Mesenchymal stem cell (in vitro differentiated cells and primary cell): ENCODE measurements at regions not wholly inside any gene's neighbourhood (a gene's known extent, or its start where the extent isn't known, plus 50 kb on each side); places are given as distances from the start of the nearest gene placed in this dataset.
"Not testable (repeated sequence)": the region's sequence is repeated elsewhere in the genome, so short reads cannot be mapped to it uniquely, and the experiment has no call there.

ENCODE experiments used
- DNase-seq: peaks from one replicate; pipeline ENCODE4 v3.0.0-alpha.2; 2013
- H2AFZ ChIP-seq: one replicate; pipeline ENCODE4 v1.6.1; 2013; ENCODE audit warnings: low read depth, mild to moderate bottlenecking, control low read depth, inconsistent platforms, low read length, moderate library complexity
- H2AK5ac ChIP-seq: 2 replicates; pipeline ENCODE4 v1.6.1; 2013; ENCODE audit warnings: low read length, moderate library complexity, mild to moderate bottlenecking, inconsistent platforms; ENCODE audit not compliant: severe bottlenecking
- H2BK120ac ChIP-seq: one replicate; pipeline ENCODE4 v1.6.1; 2013; ENCODE audit warnings: low read depth, mild to moderate bottlenecking, inconsistent platforms, low read length, moderate library complexity
- H2BK12ac ChIP-seq, 2 experiments: one replicate each; pipeline ENCODE4 v1.6.1; 2013; ENCODE audit warnings: inconsistent platforms in 2 of 2, low read length in 2 of 2, mild to moderate bottlenecking in 2 of 2, moderate library complexity in 2 of 2, control low read depth in 1 of 2
- H2BK15ac ChIP-seq: one replicate; pipeline ENCODE4 v1.6.1; 2013; ENCODE audit warnings: mild to moderate bottlenecking, low read depth, inconsistent platforms; ENCODE audit not compliant: poor library complexity, severe bottlenecking
- H2BK5ac ChIP-seq: 2 replicates; pipeline ENCODE4 v1.6.1; 2013; ENCODE audit warnings: low read depth, mild to moderate bottlenecking, low read length, control low read depth, inconsistent platforms; ENCODE audit not compliant: poor library complexity, severe bottlenecking
- H3K14ac ChIP-seq, 2 experiments: one replicate each; pipeline ENCODE4 v1.6.1; 2013; ENCODE audit warnings: inconsistent platforms in 2 of 2, low read length in 2 of 2, control low read depth in 1 of 2, mild to moderate bottlenecking in 1 of 2, moderate library complexity in 1 of 2
- H3K18ac ChIP-seq, 2 experiments: one replicate each; pipeline ENCODE4 v1.6.1; 2013; ENCODE audit warnings: inconsistent platforms in 2 of 2, low read length in 2 of 2, control low read depth in 1 of 2, low read depth in 1 of 2, mild to moderate bottlenecking in 1 of 2
- H3K23ac ChIP-seq, 2 experiments: one replicate each; pipeline ENCODE4 v1.6.1; 2013; ENCODE audit warnings: inconsistent platforms in 2 of 2, low read length in 2 of 2, mild to moderate bottlenecking in 2 of 2, moderate library complexity in 2 of 2, control low read depth in 1 of 2
- H3K27ac ChIP-seq: 2 replicates; pipeline ENCODE4 v1.5.1; 2013; ENCODE audit warnings: mild to moderate bottlenecking, moderate library complexity, low read length, control low read depth, inconsistent platforms; ENCODE audit not compliant: poor library complexity, severe bottlenecking
- H3K27me3 ChIP-seq, 2 experiments: 2 replicates each; pipeline versions ENCODE4 v1.6.1 to v1.7.0; 2013; ENCODE audit warnings: low read length in 2 of 2, mild to moderate bottlenecking in 2 of 2, moderate library complexity in 2 of 2, control low read depth in 1 of 2, inconsistent platforms in 1 of 2; ENCODE audit not compliant: control insufficient read depth in 1 of 2, insufficient read depth in 1 of 2
- H3K36me3 ChIP-seq, 2 experiments: 2 replicates each; pipeline versions ENCODE4 v1.6.1 to v1.7.0; 2013; ENCODE audit warnings: low read length in 2 of 2, control low read depth in 1 of 2, inconsistent platforms in 1 of 2, low read depth in 1 of 2, mild to moderate bottlenecking in 1 of 2; ENCODE audit not compliant: insufficient read depth in 2 of 2, control insufficient read depth in 1 of 2
- H3K4ac ChIP-seq, 2 experiments: one replicate each; pipeline ENCODE4 v1.6.1; 2013; ENCODE audit warnings: inconsistent platforms in 2 of 2, low read length in 2 of 2, mild to moderate bottlenecking in 2 of 2, moderate library complexity in 2 of 2, control low read depth in 1 of 2, low read depth in 1 of 2
- H3K4me1 ChIP-seq: 2 replicates; pipeline ENCODE4 v1.6.1; 2013; ENCODE audit warnings: low read depth, low read length, control low read depth; ENCODE audit not compliant: control insufficient read depth, insufficient read depth
- H3K4me2 ChIP-seq: 2 replicates; pipeline ENCODE4 v1.6.1; 2013; ENCODE audit warnings: low read length, mild to moderate bottlenecking, inconsistent platforms; ENCODE audit not compliant: poor library complexity, severe bottlenecking
- H3K4me3 ChIP-seq, 2 experiments: 2 replicates each; pipeline versions ENCODE4 v1.5.1 to v1.7.0; 2013; ENCODE audit warnings: low read length in 2 of 2, mild to moderate bottlenecking in 2 of 2, control low read depth in 1 of 2, low read depth in 1 of 2; ENCODE audit not compliant: insufficient read depth in 1 of 2
- H3K79me1 ChIP-seq: replicated peaks from 2 replicates; pipeline ENCODE4 v1.6.1; 2013; ENCODE audit warnings: mild to moderate bottlenecking, control low read depth, low read length, inconsistent platforms; ENCODE audit not compliant: poor library complexity, severe bottlenecking
- H3K9ac ChIP-seq: 2 replicates; pipeline ENCODE4 v1.7.0; 2013; ENCODE audit warnings: mild to moderate bottlenecking, low read length, moderate library complexity
- H3K9me3 ChIP-seq: 2 replicates; pipeline ENCODE4 v1.7.0; 2013; ENCODE audit warnings: mild to moderate bottlenecking, low read length; ENCODE audit not compliant: control insufficient read depth
- H4K8ac ChIP-seq: one replicate; pipeline ENCODE4 v1.6.1; 2013; ENCODE audit warnings: inconsistent platforms, mild to moderate bottlenecking, low read length, moderate library complexity
- H4K91ac ChIP-seq: one replicate; pipeline ENCODE4 v1.6.1; 2013; ENCODE audit warnings: mild to moderate bottlenecking, low read length, inconsistent platforms
- WGBS: methylation state at CpG from one replicate; pipeline ENCODE4 v1.1.7; 2013; ENCODE audit warnings: mixed read lengths; 5-methylcytosine and 5-hydroxymethylcytosine counted together

DNA sequence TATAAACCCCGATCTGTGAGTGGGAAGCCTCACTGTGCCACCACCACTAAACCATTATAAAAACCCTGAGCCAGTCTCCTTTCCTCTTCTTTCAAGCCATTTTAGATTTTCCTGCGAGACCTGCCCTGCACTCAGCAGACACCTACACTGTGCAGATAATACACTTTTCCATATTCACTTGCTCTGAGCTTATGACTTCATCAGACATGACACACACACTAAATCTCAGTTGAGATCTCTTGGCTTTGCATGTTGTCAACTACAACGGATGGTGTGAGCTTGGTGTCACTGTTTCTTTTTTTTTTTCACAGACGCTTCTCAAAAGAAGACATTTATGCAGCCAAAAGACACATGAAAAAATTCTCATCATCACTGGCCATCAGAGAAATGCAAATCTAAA is 839.0 kb downstream of the TMEM121 start:
- H4K8ac ChIP-seq, H2AK5ac ChIP-seq, H2AFZ ChIP-seq, H3K27me3 ChIP-seq, H2BK120ac ChIP-seq, H3K4me1 ChIP-seq, H2BK5ac ChIP-seq, H4K91ac ChIP-seq, H3K18ac ChIP-seq, H3K27ac ChIP-seq, H3K79me1 ChIP-seq, H2BK15ac ChIP-seq, H3K4ac ChIP-seq, H3K36me3 ChIP-seq, DNase-seq, H3K4me2 ChIP-seq, H2BK12ac ChIP-seq, H3K9me3 ChIP-seq, H3K14ac ChIP-seq, H3K9ac ChIP-seq, H3K4me3 ChIP-seq, H3K23ac ChIP-seq: not testable (repeated sequence)
- WGBS = 8% methylated on average over 1 of the region's 4 CpGs

DNA sequence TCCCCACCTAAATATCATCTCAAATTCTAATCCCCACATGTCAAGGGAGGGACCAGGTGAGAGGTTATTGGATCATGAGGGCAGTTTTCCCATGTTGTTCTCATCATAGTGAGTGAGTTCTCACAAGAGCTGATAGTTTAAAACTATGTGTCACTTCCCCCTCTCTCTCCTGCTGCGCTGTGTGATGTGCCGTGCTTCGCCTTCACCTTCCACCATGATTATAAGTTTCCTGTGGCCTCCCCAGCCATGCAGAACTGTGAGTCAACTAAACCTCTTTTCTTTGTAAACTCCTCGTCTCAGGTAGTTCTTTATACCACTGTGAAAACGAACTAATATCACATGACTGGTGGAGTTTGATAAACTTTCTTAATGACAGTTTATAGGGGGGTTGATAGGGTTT is 839.5 kb downstream of the TMEM121 start:
- H2BK120ac ChIP-seq, DNase-seq, H3K27ac ChIP-seq, H3K18ac ChIP-seq, H2BK12ac ChIP-seq, H3K4me2 ChIP-seq, H3K36me3 ChIP-seq, H3K79me1 ChIP-seq, H3K4me3 ChIP-seq, H3K23ac ChIP-seq, H2AFZ ChIP-seq, H3K9ac ChIP-seq, H2BK15ac ChIP-seq, H3K27me3 ChIP-seq, H2BK5ac ChIP-seq, H4K91ac ChIP-seq, H3K4me1 ChIP-seq, H3K4ac ChIP-seq, H3K9me3 ChIP-seq, H2AK5ac ChIP-seq, H3K14ac ChIP-seq, H4K8ac ChIP-seq: not testable (repeated sequence)
- 17% methylated on average over 2 of the region's 5 CpGs for WGBS

DNA sequence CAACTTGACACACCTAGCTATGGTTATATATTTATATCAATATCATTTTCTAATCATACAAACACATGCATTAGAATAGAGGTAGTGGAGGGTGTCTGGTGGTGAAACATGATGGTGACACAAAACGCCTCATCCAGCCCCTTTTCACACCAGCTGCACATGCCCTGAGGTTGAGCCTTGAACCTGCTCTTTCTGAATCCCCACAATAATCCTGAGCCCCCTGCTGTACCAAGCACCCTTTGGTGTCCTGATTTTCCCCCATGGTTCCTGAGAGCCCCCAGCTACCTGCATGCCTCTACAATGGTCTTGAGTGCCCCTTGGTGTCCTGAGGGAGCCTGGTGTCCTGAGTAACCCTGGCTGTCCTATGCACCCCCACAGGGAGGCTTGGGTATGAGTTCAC is 840.6 kb downstream of the TMEM121 start:
- not testable (repeated sequence) for H2AFZ ChIP-seq, H3K14ac ChIP-seq, H3K18ac ChIP-seq, H3K27me3 ChIP-seq, H3K9ac ChIP-seq, H3K4me1 ChIP-seq, H2BK120ac ChIP-seq, H2BK15ac ChIP-seq, H3K36me3 ChIP-seq, H3K79me1 ChIP-seq, DNase-seq, H3K4me3 ChIP-seq, H3K27ac ChIP-seq, H3K4ac ChIP-seq, H2BK12ac ChIP-seq, H3K4me2 ChIP-seq, H2AK5ac ChIP-seq, H2BK5ac ChIP-seq, H4K91ac ChIP-seq, H3K9me3 ChIP-seq, H3K23ac ChIP-seq, H4K8ac ChIP-seq
- no CpG with 5 or more reads among the region's 1 CpG for WGBS

DNA sequence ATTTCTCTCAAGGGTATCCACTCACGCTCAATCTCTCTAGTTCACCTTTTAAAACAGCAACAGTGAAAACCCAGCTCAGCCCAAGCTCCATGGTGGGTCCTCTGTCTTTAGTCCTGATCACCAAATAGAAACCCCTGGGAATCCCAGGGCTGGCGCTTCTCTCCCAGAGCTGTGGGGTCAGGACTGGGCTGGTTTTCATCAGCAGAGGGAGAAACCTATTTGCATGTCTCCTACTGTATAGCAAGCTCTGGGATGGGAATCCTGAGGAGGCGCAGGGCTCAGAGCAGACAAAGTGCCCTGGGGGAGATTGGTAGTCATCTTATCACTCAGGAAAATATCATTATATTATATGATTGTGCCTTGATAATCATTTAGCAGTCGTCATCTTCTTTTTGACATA is 843.1 kb downstream of the TMEM121 start:
- not testable (repeated sequence) for H3K4ac ChIP-seq, H2AK5ac ChIP-seq, H3K23ac ChIP-seq, DNase-seq, H2BK5ac ChIP-seq, H3K4me2 ChIP-seq, H3K18ac ChIP-seq, H2BK120ac ChIP-seq, H3K14ac ChIP-seq, H3K27me3 ChIP-seq, H2AFZ ChIP-seq, H3K9ac ChIP-seq, H3K36me3 ChIP-seq, H2BK12ac ChIP-seq, H4K91ac ChIP-seq, H3K4me1 ChIP-seq, H3K27ac ChIP-seq, H4K8ac ChIP-seq, H2BK15ac ChIP-seq, H3K9me3 ChIP-seq, H3K79me1 ChIP-seq, H3K4me3 ChIP-seq
- WGBS = no CpG with 5 or more reads among the region's 4 CpGs
